GM13976 (cell line): ENCODE measurements at regions not wholly inside any gene's neighbourhood (a gene's known extent, or its start where the extent isn't known, plus 50 kb on each side); places are given as distances from the start of the nearest gene placed in this dataset.

Source experiments
- DNase-seq: peaks from one replicate; pipeline ENCODE4 v3.0.0; 2012; ENCODE audit warnings: low spot score
- CTCF ChIP-seq: IDR thresholded peaks from 2 replicates; pipeline ENCODE4 v1.5.1; 2012; ENCODE audit warnings: borderline replicate concordance, mild to moderate bottlenecking; ENCODE audit not compliant: insufficient read depth; ENCODE audit errors: extremely low read depth, missing control alignments, control extremely low read depth
- in situ Hi-C: fragments of 300-500 bp; cut with MboI; formaldehyde crosslinking; loops from one replicate; pipeline ENCODE4 v1.12.0; 2022; ENCODE audit warnings: low sequenced_read_pairs, mixed read lengths, inconsistent platforms; ENCODE audit not compliant: unreplicated experiment

GRCh38 chr2:133753665-133754064 is 185.4 kb upstream of the NCKAP5 start:
- DNase-seq, result no peak

DNA sequence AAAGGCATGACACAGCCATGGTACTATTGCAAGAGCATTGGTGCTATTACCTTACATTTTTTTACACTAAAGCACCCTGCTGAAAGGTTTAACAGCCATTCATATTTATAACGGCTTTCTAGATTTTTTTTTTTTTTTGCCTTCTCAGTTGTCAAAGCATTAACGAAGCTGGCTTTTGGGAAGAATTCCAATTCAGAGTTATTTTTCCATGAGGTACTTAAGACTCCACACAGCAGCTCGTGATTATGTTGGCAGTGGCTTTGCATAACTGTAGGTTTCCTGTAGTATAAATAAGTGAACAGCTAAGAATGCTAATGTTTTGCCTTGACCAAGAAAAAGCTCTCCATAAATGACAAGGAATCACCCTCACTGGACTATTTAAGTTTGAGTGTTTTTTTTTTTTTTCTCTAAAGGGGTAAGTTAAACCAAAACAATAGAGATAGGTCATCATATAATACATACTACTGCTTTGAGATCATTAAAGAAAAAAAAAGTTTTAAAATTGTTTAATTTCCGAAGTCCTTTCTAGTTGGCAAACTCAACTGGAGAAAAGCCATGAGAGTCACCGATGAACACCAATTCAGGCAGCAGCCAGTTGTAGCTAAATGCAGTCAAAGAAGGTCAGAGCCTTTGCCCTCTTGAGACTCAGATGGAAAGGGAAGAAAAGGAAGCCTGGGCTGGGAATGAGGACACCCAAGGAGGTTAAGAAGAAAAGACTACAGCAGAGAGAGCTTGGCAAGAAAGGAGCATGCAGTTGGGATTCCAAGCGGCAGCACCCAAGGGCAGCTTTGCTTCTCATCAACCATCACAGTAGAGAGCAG is 187.4 kb upstream of the NCKAP5 start:
- TF ChIP-seq CTCF, result no peak
- DNase-seq, result no peak
- in situ Hi-C loops, result no loop called here

More at GRCh38 chr2:133753665-133754064, 185.4 kb upstream of the NCKAP5 start:
- TF ChIP-seq CTCF, result no peak
- in situ Hi-C loops, result no loop called here

- DNase-seq, result no peak
- in situ Hi-C loops, result no loop called here
- no peak for TF ChIP-seq CTCF
Observed at GRCh38 chr2:133756833-133757232, 188.6 kb upstream of the NCKAP5 start.

- no peak for DNase-seq
- in situ Hi-C loops, result no loop called here
Observed at GRCh38 chr2:133760376-133760775, 192.1 kb upstream of the NCKAP5 start.

DNA sequence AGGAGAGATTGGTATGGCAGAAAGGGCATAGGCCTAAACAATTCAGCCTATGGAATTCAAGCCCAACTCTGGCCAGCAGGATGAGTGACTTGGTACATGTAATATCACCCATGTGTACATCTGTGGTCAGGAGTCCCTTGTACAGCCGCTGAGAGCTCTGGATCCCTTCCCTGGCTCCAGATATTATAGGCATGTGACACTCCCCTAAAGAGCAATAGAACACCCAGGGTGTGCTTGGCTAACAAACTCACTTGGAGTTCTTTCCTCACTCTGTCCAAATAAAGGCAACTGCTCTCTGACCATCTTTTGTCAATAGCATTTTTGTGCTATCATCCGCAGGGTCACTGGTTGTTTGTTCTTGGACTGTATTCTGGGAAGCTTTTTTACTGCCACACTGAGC is 197.4 kb upstream of the NCKAP5 start:
- in situ Hi-C loops, result no loop called here
- TF ChIP-seq CTCF, result no peak
- DNase-seq, result no peak

More at GRCh38 chr2:133760376-133760775, 192.1 kb upstream of the NCKAP5 start:
- no peak for TF ChIP-seq CTCF

- TF ChIP-seq CTCF, result no peak
- no peak for DNase-seq
- in situ Hi-C loops, result no loop called here
Observed at GRCh38 chr2:133766164-133766832, 198.0 kb upstream of the NCKAP5 start.
